Activated B cell treated with CpG ODN at 0.5 μM for 24 hours (primary cell): ENCODE measurements at regions not wholly inside any gene's neighbourhood (a gene's known extent, or its start where the extent isn't known, plus 50 kb on each side); places are given as distances from the start of the nearest gene placed in this dataset.

ENCODE experiments used
- ATAC-seq: fragments of 200-7000 bp; cut with Tn5 transposase; one replicate; pipeline ENCODE4 v1.10.0; 2021; ENCODE audit warnings: low read depth, mild to moderate bottlenecking, moderate library complexity
- CTCF ChIA-PET: fragments of 350-600 bp; sonication (Branson Sonifier 250); formaldehyde crosslinking; loops from one replicate; lab custom pipeline; 2021; ENCODE audit warnings: antibody characterized with exemption; lab: Charles Lee
- POLR2A ChIA-PET: fragments of 350-600 bp; sonication (Branson Sonifier 250); formaldehyde crosslinking; loops from one replicate; lab custom pipeline; 2021; ENCODE audit warnings: antibody characterized with exemption; lab: Charles Lee
- DNase-seq: peaks from one replicate; pipeline ENCODE4 v3.0.0; 2022
- H3K27ac Mint-ChIP-seq: one replicate; pipeline ENCODE4 v1.8.0; 2020; ENCODE audit warnings: mixed read lengths
- H3K27me3 Mint-ChIP-seq: one replicate; pipeline ENCODE4 v1.8.0; 2021; ENCODE audit warnings: mixed read lengths
- H3K36me3 Mint-ChIP-seq: one replicate; pipeline ENCODE4 v1.8.0; 2021; ENCODE audit warnings: low read depth, mixed read lengths
- H3K4me1 Mint-ChIP-seq: one replicate; pipeline ENCODE4 v1.8.0; 2021; ENCODE audit warnings: mixed read lengths
- H3K4me3 Mint-ChIP-seq: one replicate; pipeline ENCODE4 v1.8.0; 2020; ENCODE audit warnings: mild to moderate bottlenecking, mixed read lengths
- H3K9me3 Mint-ChIP-seq: one replicate; pipeline ENCODE4 v1.8.0; 2020; ENCODE audit warnings: mixed read lengths
- CTCF ChIP-seq: fragments of 200-600 bp; IDR thresholded peaks from one replicate; pipeline ENCODE4 v1.8.0; 2022; ENCODE audit warnings: antibody characterized with exemption, mild to moderate bottlenecking
- intact Hi-C: fragments of 100-400 bp; cut with micrococcal nuclease; formaldehyde crosslinking; loops from one replicate; pipeline ENCODE4 v1.15.1; 2024

- no peaks in the 10 kb centered on the region for H3K4me1 Mint-ChIP-seq
Measured at GRCh38 chr5:24397601-24398000, 247.2 kb downstream of the CDH10 start.

DNA sequence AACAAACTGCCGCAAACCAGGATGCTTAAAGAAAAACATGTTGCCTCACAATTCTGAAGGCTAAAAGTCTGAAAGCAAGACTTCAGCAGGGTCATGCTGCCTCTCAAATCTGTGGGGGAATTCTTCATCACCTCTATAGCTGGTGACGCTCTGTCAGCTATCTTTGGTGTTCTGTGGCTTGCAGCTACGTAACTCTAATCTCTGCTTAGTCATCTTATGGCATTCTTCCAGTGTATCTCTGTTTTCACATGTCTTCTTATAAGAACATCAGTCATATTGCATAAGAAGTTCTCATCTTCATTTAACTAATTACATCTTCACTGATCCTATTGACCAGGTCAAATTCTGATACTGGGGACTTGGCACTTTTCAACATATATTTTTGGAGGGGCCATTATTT is 243.0 kb downstream of the CDH10 start:
- DNase-seq (no peak), ATAC-seq (no peak)
- intact Hi-C loops: no loop called here
- peaks cover 14% of the 10 kb centered on the region for H3K9me3 Mint-ChIP-seq
- POLR2A ChIA-PET: no interaction called here
- no peak overlapping the region for H3K27ac Mint-ChIP-seq
- H3K4me3 Mint-ChIP-seq: no peak overlapping the region
- no peaks in the 10 kb centered on the region for H3K4me1 Mint-ChIP-seq
- H3K36me3 Mint-ChIP-seq: no peaks in the 10 kb centered on the region
- H3K27me3 Mint-ChIP-seq: no peaks in the 10 kb centered on the region
- CTCF ChIA-PET: interaction anchor here (0.6 kb wide), 1 partner anchor 15 kb away, joined by 3 read pairs; no protein-coding TSS in a partner anchor
- TF ChIP-seq CTCF: no peak

More at GRCh38 chr5:24397601-24398000, 247.2 kb downstream of the CDH10 start:
- H3K27me3 Mint-ChIP-seq: no peaks in the 10 kb centered on the region
- CTCF ChIA-PET: no interaction called here
- TF ChIP-seq CTCF: no peak
- no peaks in the 10 kb centered on the region for H3K36me3 Mint-ChIP-seq
- no peak for DNase-seq
- H3K9me3 Mint-ChIP-seq: peaks cover 17% of the 10 kb centered on the region
- H3K27ac Mint-ChIP-seq: no peak overlapping the region
- intact Hi-C loops: no loop called here
- no peak overlapping the region for H3K4me3 Mint-ChIP-seq
- POLR2A ChIA-PET: no interaction called here
- ATAC-seq: no peak

- Mint-ChIP-seq H3K9me3 (peaks cover 1% of the 10 kb centered on the region), H3K27me3 (no peaks in the 10 kb centered on the region), H3K4me1 (no peaks in the 10 kb centered on the region), H3K4me3 (no peak overlapping the region), H3K27ac (no peak overlapping the region), H3K36me3 (no peaks in the 10 kb centered on the region)
- intact Hi-C loops: no loop called here
- POLR2A ChIA-PET: no interaction called here
- DNase-seq: no peak
- CTCF ChIA-PET: no interaction called here
- no peak for ATAC-seq
- TF ChIP-seq CTCF: no peak
Measured at GRCh38 chr5:24407466-24407865, 237.3 kb downstream of the CDH10 start.

DNA sequence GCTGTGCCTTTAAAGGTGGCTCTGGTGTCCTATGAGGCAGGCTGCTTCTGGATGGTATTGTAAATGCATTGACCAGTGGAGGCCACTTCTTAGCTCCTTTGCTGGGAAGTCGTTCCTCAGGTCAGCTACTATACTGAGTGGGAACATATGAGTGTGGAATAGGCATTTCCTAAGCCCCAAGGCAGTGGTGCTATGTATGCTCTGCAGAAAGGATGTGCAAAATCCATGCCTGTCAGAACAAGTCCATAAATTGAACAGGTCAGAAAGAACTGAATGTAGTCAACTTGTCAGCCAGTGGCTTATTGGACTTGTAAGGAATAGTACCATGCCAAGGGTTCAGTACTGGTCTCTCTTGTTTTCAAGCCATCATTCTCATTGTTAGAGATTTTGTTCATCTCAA is 216.4 kb downstream of the CDH10 start:
- Mint-ChIP-seq H3K27ac (no peak overlapping the region), H3K36me3 (no peaks in the 10 kb centered on the region), H3K4me3 (no peak overlapping the region), H3K9me3 (peaks cover 7% of the 10 kb centered on the region), H3K27me3 (no peaks in the 10 kb centered on the region), H3K4me1 (no peaks in the 10 kb centered on the region)
- intact Hi-C loops: no loop called here
- DNase-seq (no peak), ATAC-seq (no peak)
- ChIA-PET POLR2A (no interaction called here), CTCF (no interaction called here)
- no peak for TF ChIP-seq CTCF

DNA sequence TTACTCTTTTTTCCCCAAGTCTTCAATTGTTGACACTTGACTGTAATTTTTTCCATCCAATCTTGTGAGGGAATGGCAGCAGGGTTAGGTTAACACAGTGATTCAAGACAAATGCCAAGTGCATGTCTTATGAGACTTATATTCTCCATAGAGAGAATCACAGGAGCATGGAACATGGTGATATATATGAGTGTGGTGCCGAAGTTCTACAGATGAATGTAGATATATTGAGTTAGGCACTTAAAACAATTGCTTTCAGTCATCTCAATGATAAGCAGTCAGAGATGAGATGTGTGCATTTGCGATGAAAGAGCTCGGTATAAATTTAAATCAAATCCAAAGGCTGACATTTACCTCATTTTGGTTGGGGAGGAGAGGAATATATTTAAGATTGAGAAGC is 211.2 kb downstream of the CDH10 start:
- H3K27ac Mint-ChIP-seq: no peak overlapping the region
- H3K4me3 Mint-ChIP-seq: no peak overlapping the region
- peaks cover 7% of the 10 kb centered on the region for H3K9me3 Mint-ChIP-seq
- no peak for TF ChIP-seq CTCF
- intact Hi-C loops: no loop called here
- POLR2A ChIA-PET: no interaction called here
- ATAC-seq: no peak
- CTCF ChIA-PET: no interaction called here
- H3K36me3 Mint-ChIP-seq: no peaks in the 10 kb centered on the region
- H3K4me1 Mint-ChIP-seq: no peaks in the 10 kb centered on the region
- H3K27me3 Mint-ChIP-seq: no peaks in the 10 kb centered on the region
- no peak for DNase-seq
